IPS DF 4.7 (cell line): ENCODE measurements at regions not wholly inside any gene's neighbourhood (a gene's known extent, or its start where the extent isn't known, plus 50 kb on each side); places are given as distances from the start of the nearest gene placed in this dataset.
A peak's percentile ranks its signal among the peaks of the same experiment; 100 is the strongest.
"Not testable (repeated sequence)": the region's sequence is repeated elsewhere in the genome, so short reads cannot be mapped to it uniquely, and the experiment has no call there.

Experiments
- DNase-seq: peaks from one replicate; pipeline ENCODE4 v3.0.0-alpha.2; 2013; ENCODE audit warnings: low spot score; ENCODE audit errors: extremely low read depth

DNA sequence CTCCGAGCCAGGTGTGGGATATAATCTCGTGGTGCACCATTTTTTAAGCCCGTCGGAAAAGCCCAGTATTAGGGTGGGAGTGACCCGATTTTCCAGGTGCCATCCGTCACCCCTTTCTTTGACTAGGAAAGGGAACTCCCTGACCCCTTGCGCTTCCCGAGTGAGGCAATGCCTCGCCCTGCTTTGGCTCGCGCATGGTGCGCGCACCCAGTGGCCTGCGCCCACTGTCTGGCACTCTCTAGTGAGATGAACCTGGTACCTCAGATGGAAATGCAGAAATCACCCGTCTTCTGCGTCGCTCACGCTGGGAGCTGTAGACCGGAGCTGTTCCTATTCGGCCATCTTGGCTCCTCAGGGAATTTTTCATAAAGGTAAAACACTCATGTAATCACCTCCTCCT, 63.9 kb downstream of the RWDD3 start:
- not testable (repeated sequence) for DNase-seq

DNA sequence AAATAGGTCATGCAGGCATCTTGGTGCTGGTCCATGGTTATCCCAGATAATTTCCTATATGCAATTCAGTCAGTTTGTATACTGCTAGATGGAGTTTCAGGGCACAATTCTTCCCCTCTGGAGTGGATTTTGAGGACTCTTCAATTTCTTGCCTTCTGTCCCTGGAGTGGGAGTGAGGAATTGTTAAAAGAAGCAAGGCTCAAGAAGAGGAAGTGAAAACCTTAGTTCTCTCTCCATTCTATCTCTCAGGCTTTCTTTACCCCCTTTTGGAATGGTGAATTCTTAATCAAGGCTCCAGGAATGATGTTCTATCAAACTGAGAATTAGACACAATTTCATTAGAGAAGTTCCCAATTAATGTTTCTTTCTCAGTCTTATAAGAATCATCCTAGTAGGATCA, 67.1 kb downstream of the RWDD3 start:
- no peak for DNase-seq

GRCh38 chr1:95301614-95302013, 67.6 kb downstream of the RWDD3 start:
- DNase-seq = no peak

DNA sequence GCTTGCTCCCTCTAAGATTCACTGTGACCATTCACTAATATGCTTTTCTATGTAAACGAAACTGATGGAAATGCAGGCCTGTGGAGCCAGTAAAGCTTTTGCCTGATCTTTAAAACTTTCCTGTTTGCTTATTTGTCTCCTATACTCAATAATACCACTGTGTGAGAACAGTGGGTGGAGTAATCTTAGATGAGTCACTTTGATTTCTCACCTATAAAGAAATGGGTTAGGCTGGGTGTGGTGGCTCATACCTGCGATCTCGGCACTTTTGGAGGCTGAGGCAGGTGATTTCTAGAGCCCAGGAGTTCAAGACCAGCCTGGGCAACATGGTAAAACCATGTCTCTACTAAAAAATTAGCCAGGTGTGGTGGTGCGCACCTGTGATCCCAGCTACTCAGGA, 70.8 kb downstream of the RWDD3 start:
- DNase-seq = no peak

- DNase-seq = no peak
Measured at GRCh38 chr1:95308276-95309030, 74.4 kb downstream of the RWDD3 start.

- DNase-seq = peak; percentile 36
Measured at GRCh38 chr1:95309031-95309471, 75.0 kb downstream of the RWDD3 start.

DNA sequence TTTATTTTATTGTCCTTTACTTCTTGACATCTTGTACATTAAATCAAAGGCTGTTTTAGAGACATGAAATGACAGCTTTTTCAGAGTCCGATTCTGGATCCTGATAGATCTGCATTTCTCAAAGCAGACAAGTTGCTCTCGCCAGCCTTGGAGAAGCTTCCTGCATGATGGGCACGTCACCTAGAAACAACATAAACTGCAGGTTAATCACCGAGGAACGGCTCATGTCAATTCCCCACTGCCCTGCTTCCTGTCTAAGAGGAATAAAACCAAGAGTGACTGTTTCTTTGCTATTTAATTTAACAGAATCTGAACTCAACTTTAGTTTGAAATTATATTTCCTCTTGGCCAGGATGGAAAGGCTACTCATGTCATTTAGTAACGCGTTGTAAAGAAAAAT, 77.0 kb downstream of the RWDD3 start:
- no peak for DNase-seq

DNA sequence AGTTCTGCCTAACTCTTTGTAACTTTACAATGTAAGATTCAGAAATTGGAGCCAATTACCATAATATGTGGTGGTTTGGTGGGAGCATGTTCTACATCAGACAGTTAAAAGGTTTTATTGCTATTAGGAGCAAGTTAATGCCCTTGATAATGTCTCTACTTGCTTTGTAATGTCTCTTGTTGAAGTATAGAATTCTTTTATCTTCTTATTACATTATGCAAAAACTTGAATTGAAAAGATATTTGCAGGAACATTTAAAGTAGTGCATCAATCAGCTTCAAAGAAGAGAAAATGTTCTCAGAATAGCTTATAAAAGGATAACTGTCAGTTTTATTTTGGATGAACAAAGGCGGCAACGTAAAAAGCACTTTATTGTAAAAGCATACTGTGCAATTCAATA, 77.8 kb downstream of the RWDD3 start:
- no peak for DNase-seq

DNA sequence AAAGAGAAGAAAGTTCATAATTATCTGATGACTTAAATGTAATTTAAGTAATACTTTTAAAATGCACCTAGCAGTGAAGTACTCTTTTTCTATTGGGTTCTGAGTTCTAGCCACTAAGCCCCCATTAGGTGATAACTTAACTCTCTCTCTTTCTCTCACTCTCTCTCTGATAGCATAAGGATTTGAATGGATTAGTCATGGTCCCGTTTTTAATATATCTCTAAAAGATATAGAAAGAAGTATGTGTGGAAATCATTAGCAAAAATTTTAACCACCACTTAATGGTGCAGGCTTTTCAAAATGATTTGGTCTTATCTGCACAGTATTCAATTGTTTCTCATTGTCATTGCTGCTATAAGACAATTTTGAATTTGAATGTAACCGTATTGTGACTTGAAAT, 78.2 kb downstream of the RWDD3 start:
- DNase-seq = no peak

DNA sequence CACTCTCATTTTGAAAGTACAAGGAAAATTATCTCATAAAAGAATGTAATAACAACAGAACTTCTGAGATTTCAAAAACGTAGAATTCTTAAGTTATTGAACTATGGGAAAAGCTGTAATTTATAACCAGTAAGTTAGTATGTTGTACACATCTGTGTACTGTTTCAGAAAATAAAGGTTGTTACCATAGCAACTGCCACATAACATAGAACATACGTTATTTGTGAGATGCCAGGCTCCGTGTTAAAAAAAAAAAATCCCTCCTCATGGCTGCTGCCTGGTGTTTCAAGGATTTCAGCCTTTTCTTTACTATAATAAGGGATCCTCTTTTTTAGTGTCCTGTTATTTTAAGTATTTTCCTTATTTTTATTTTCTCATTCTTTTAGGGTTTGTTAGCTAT, 79.5 kb downstream of the RWDD3 start:
- no peak for DNase-seq

- no peak for DNase-seq
Measured at GRCh38 chr1:95321531-95321930, 87.5 kb downstream of the RWDD3 start.

DNA sequence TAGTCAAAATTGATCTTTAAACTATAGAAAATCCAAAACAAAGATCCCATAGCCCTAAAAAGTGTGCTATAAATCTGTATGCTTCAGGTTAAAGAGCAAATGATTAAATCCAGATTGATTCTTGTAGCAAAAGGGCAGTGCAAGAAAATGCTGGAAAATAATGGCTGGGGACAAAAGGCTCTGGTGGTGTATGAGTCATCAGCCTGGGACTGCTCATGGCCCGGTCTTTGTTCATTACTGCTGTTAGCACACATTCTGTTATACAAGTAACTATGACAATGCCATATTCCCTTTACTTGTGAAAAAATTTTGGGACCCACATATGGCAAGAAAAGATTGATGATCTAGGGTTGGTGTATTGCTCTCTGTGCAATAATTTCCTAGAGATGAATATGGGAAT, 89.1 kb downstream of the RWDD3 start:
- DNase-seq = no peak

DNA sequence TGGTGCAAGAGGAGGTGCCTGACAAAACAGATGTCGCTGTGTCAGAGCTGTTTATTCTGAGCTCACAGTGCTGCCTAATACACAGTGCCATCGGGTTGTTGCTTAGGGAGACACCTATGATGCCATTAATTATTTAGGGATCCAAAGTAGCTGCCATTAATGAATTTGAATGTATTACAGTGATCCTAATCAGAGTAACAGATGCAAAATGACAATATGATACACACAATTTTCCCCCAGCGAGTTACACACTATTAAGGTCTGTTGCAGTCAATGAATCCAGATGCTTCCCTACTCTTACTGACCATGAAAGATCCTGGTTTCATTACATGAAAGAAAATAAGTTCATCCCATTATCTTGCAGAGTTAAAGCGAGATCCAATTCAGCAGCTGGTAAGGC, 91.3 kb downstream of the RWDD3 start:
- DNase-seq = no peak

GRCh38 chr1:95326023-95326422, 92.0 kb downstream of the RWDD3 start:
- no peak for DNase-seq

- DNase-seq = no peak
Measured at GRCh38 chr1:95332754-95333153, 98.7 kb downstream of the RWDD3 start.

DNA sequence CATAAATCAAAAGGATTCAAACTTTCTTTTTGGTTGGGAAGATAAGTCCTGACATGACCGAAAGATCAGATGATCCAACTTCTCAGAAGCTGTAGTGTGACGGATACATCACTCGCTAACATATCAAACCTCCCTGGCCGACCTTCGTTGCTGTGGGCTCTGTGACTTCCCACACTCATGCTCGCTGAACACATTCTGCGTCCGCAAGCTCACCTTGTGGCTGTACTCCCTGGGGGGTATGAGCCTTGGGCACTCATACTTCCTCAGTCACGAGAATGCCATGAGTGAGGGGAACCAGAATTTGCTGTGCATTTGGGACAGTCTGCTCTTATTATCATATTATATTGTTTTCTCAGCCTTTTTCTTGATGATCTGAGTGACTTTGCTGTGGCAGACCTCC, 105.4 kb downstream of the RWDD3 start:
- no peak for DNase-seq

GRCh38 chr1:95340061-95340460, 106.1 kb downstream of the RWDD3 start:
- no peak for DNase-seq

DNA sequence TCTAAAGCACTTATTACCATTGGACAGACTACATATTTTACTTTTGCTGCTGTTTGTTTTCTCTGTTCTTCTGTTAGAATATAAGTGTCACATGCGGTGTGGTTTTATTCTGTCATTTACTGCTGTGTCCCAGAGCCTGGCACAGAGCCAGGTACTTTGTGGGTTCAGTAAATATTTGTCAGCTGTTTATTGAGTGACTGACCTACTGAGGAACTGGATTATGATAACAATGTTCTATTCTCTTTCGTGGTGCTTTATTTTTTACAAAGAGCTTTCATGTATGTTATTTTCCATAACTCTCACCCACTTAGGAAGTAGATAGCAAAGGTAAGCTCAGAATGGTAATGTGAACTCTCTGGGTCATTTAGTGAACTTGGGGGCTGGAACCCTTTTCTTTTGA, 118.8 kb downstream of the RWDD3 start:
- no peak for DNase-seq

- no peak for DNase-seq
Measured at GRCh38 chr1:95353194-95353593, 119.2 kb downstream of the RWDD3 start.

DNA sequence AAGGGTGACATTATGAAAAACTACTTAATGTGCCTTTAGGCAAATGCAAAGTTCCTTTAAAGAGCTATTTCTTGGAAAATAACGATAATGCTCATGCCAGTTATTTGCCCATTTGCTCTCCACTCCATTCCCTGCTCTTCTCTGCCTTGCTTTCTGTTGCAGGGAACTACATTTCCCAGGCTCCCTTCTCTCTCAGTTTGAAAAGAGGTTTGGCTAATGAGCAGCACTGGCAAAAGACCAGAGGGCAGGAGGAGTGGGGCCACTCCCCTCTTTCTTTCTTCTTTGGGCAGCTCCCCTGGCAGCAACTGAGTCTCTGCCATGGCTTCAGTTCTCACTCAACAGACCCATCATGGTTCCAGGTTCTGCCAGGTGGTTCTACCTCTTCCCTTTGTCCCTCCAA, 130.5 kb downstream of the RWDD3 start:
- DNase-seq = no peak

DNA sequence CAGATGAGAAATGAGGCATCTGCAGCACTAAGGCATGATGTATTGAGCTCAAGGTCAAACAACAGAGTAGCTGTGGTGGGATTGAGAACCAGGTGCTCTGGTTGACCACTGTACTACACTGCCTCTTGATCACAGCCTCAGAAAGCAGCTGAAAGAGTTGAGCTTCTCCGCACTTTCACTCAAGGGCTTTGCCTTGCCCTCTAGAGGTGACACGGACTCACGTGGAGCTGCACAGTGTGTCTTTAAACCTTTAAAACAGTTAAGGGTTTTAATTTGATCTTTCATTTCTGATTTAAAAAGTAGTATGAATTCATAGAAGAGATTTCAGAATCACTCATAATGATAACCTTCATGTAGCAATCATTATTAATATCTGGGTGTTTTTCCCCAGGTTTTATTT, 132.5 kb downstream of the RWDD3 start:
- no peak for DNase-seq

DNA sequence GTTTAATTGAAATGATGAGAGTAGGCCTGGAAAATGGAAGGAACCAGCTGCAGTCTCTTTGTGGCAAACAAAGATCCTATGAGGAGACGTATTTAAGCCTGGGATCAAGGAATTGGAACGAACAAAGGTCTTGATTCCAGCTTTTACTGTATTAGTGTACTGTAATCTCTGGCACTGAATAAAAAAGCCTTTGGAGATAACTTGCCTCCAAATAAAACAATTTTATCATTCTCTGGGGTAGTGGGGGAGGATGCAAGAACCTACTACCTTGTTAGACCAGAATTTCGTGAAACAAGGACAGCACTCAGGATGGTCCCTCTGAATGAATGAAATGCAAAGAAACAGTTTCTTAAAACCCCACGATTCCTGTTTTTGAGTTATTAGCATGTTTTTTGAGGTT, 134.2 kb downstream of the RWDD3 start:
- DNase-seq = no peak

DNA sequence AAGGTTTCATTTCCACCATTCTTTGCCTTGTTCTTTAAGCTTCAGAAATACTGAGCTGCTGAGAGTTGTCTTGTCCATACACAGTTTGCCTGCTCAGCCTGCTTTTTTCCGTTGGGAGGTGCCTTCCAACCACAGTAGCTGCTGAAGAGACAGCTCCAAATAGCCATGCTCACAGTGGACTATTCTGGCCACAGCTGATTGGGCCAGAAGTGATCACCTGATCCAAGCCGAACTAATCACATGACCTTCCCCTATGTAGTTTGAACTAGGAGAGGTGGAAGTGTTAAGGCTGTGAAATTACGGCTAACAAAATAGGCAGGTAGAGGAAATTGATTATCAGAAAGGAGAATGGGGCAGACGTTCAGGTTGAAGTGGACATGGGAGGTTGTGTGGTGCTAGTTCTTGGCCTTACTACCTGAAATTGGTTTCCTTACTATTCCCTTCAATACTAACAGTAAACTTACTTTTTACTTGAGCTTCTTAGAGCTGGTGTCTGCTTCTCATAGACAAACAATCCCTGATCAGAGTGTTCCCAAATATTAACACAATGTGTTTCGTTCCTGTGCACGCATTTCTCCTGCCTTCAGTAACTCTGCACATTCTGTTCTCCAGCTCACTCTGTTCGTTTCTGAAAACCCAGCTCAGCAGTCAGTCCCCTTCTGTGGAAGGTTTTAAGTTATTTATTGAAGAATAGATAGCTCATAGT, 136.1 kb downstream of the RWDD3 start:
- no peak for DNase-seq
